GM23338 (cell line): ENCODE measurements at regions not wholly inside any gene's neighbourhood (a gene's known extent, or its start where the extent isn't known, plus 50 kb on each side); places are given as distances from the start of the nearest gene placed in this dataset.

Experiments
- ATAC-seq: fragments of 200-7000 bp; cut with Tn5 transposase; 3 replicates; pipeline ENCODE4 v1.9.1; 2020
- DNase-seq: peaks from one replicate; pipeline ENCODE4 v3.0.0-alpha.2; 2015; ENCODE audit warnings: low spot score
- H2AFZ ChIP-seq: fragments of 200-600 bp; sonication (generic); 2 replicates; pipeline ENCODE4 v1.8.0; 2016; ENCODE audit warnings: antibody characterized with exemption, mild to moderate bottlenecking, moderate library complexity
- H3F3A ChIP-seq: fragments of 200-600 bp; sonication (generic); replicated peaks from 2 replicates; pipeline ENCODE4 v1.8.0; 2017; ENCODE audit warnings: antibody characterized with exemption, mixed run types, low read depth
- H3K27ac ChIP-seq: fragments of 200-600 bp; sonication (generic); 2 replicates; pipeline ENCODE4 v1.6.1; 2016; ENCODE audit warnings: low read depth
- H3K27me3 ChIP-seq: fragments of 200-600 bp; sonication (generic); 2 replicates; pipeline ENCODE4 v1.8.0; 2016; ENCODE audit warnings: mild to moderate bottlenecking, mixed run types, moderate library complexity; ENCODE audit not compliant: insufficient read depth
- H3K36me3 ChIP-seq: fragments of 200-600 bp; sonication (generic); 2 replicates; pipeline ENCODE4 v1.8.0; 2016; ENCODE audit warnings: mild to moderate bottlenecking; ENCODE audit not compliant: insufficient read depth
- H3K4me1 ChIP-seq: fragments of 200-600 bp; sonication (generic); 2 replicates; pipeline ENCODE4 v1.8.0; 2016; ENCODE audit warnings: mild to moderate bottlenecking, moderate library complexity; ENCODE audit not compliant: insufficient read depth
- H3K4me2 ChIP-seq: fragments of 200-600 bp; sonication (generic); 2 replicates; pipeline ENCODE4 v1.7.1; 2017; ENCODE audit warnings: mixed run types
- H3K4me3 ChIP-seq: fragments of 200-600 bp; sonication (generic); 2 replicates; pipeline ENCODE4 v1.6.1; 2016; ENCODE audit warnings: mixed run types
- H3K79me2 ChIP-seq: fragments of 200-600 bp; sonication (generic); replicated peaks from 2 replicates; pipeline ENCODE4 v1.8.0; 2017; ENCODE audit warnings: mild to moderate bottlenecking; ENCODE audit not compliant: insufficient read depth
- H3K9me2 ChIP-seq: fragments of 200-600 bp; sonication (generic); 2 replicates; pipeline ENCODE4 v1.8.0; 2017; ENCODE audit not compliant: insufficient read depth
- H4K20me1 ChIP-seq: fragments of 200-600 bp; sonication (generic); replicated peaks from 2 replicates; pipeline ENCODE4 v1.8.0; 2017; ENCODE audit warnings: mild to moderate bottlenecking; ENCODE audit not compliant: insufficient read depth
- H3K27ac Mint-ChIP-seq: 2 replicates; pipeline ENCODE4 v1.8.0; 2020; ENCODE audit warnings: inconsistent platforms, mild to moderate bottlenecking, moderate library complexity, mixed read lengths
- H3K27me3 Mint-ChIP-seq: 3 replicates; pipeline ENCODE4 v1.8.0; 2022; ENCODE audit warnings: low read depth, mild to moderate bottlenecking, moderate library complexity, mixed read lengths, inconsistent platforms; ENCODE audit not compliant: insufficient read depth, poor library complexity
- H3K36me3 Mint-ChIP-seq: 3 replicates; pipeline ENCODE4 v1.8.0; 2021; ENCODE audit warnings: low read depth, mild to moderate bottlenecking, inconsistent platforms, moderate library complexity, mixed read lengths
- H3K4me1 Mint-ChIP-seq: 3 replicates; pipeline ENCODE4 v1.8.0; 2020; ENCODE audit warnings: mild to moderate bottlenecking, inconsistent platforms, mixed read lengths
- H3K4me3 Mint-ChIP-seq: 3 replicates; pipeline ENCODE4 v1.8.0; 2021; ENCODE audit warnings: moderate library complexity, mild to moderate bottlenecking, inconsistent platforms, mixed read lengths
- H3K9me3 Mint-ChIP-seq: 3 replicates; pipeline ENCODE4 v1.8.0; 2020; ENCODE audit warnings: moderate library complexity, mild to moderate bottlenecking, inconsistent platforms, mixed read lengths
- CREB1 ChIP-seq: fragments of 250-450 bp; sonication (Bioruptor Pico); IDR thresholded peaks from 2 replicates; pipeline ENCODE4 v1.5.0; 2020; ENCODE audit warnings: low read depth, mild to moderate bottlenecking, moderate library complexity
- EZH2 ChIP-seq: fragments of 200-600 bp; sonication (generic); IDR thresholded peaks from one replicate; pipeline ENCODE4 v1.8.0; 2017; ENCODE audit warnings: antibody characterized with exemption, mild to moderate bottlenecking, low read depth; ENCODE audit not compliant: unreplicated experiment
- EZH2phosphoT487 ChIP-seq: fragments of 200-600 bp; sonication (generic); IDR thresholded peaks from one replicate; pipeline ENCODE4 v1.8.1; 2018; ENCODE audit warnings: antibody characterized with exemption; ENCODE audit not compliant: unreplicated experiment
- JUNB ChIP-seq: IDR thresholded peaks from one replicate; pipeline ENCODE4 v1.6.1; 2016; ENCODE audit warnings: antibody characterized with exemption; ENCODE audit not compliant: unreplicated experiment
- REST ChIP-seq: IDR thresholded peaks from one replicate; pipeline ENCODE4 v1.6.1; 2018; ENCODE audit warnings: antibody characterized with exemption; ENCODE audit not compliant: unreplicated experiment
- STAT1 ChIP-seq: IDR thresholded peaks from one replicate; pipeline ENCODE4 v1.6.1; 2016; ENCODE audit warnings: antibody characterized with exemption; ENCODE audit not compliant: unreplicated experiment
- ZNF462 ChIP-seq: fragments of 250-450 bp; sonication (Bioruptor Pico); IDR thresholded peaks from 2 replicates; pipeline ENCODE4 v1.5.0; 2020; ENCODE audit warnings: mild to moderate bottlenecking, moderate library complexity

- no peak for TF ChIP-seq ZNF462 (CRISPR knock-in tag)
- TF ChIP-seq REST: no peak
- no peak for TF ChIP-seq STAT1
- TF ChIP-seq CREB1: no peak
- TF ChIP-seq EZH2phosphoT487: no peak
- TF ChIP-seq JUNB: no peak
These were observed 58.4 kb upstream of the RCN1 start (continued) for GRCh38 chr11:32032478-32032877.

- Mint-ChIP-seq H3K4me3 (no peak overlapping the region), H3K27ac (no peak overlapping the region), H3K4me1 (peaks cover 3% of the 10 kb centered on the region; the same call in 1 of the 3 replicates), H3K36me3 (no peaks in the 10 kb centered on the region), H3K9me3 (no peaks in the 10 kb centered on the region), H3K27me3 (no peaks in the 10 kb centered on the region)
- DNase-seq: no peak
- Histone ChIP-seq H4K20me1 (no peaks in the 10 kb centered on the region), H3K36me3 (no peaks in the 10 kb centered on the region), H3K27me3 (no peaks in the 10 kb centered on the region), H3K27ac (no peak overlapping the region), H2AFZ (no peak overlapping the region; the same call in 1 of the 2 replicates), H3F3A (no peaks in the 10 kb centered on the region), H3K4me2 (no peak overlapping the region), H3K9me2 (no peaks in the 10 kb centered on the region), H3K79me2 (no peaks in the 10 kb centered on the region), H3K4me1 (no peaks in the 10 kb centered on the region), H3K4me3 (no peak overlapping the region)
- TF ChIP-seq REST (no peak), EZH2 (no peak), STAT1 (no peak)
- ATAC-seq: no peak
These were observed 58.8 kb upstream of the RCN1 start for GRCh38 chr11:32032052-32032451.
